H9 (cell line): ENCODE measurements at regions not wholly inside any gene's neighbourhood (a gene's known extent, or its start where the extent isn't known, plus 50 kb on each side); places are given as distances from the start of the nearest gene placed in this dataset.

Experiments used
- DNase-seq: peaks from one replicate; pipeline ENCODE4 v3.0.0-alpha.2; 2017
- H2AFZ ChIP-seq: one replicate; pipeline ENCODE4 v1.6.1; 2013; ENCODE audit warnings: mild to moderate bottlenecking, low read length, control low read depth, moderate library complexity
- H2AK5ac ChIP-seq: 2 replicates; pipeline ENCODE4 v1.6.1; 2013; ENCODE audit warnings: low read length, control low read depth, mixed read lengths; ENCODE audit not compliant: insufficient read length
- H2BK120ac ChIP-seq: one replicate; pipeline ENCODE4 v1.6.1; 2013; ENCODE audit warnings: low read depth, mild to moderate bottlenecking, low read length, control low read depth, inconsistent platforms; ENCODE audit not compliant: poor library complexity, severe bottlenecking
- H2BK12ac ChIP-seq: 2 replicates; pipeline ENCODE4 v1.6.1; 2013; ENCODE audit warnings: low read length, control low read depth, mixed read lengths, low read depth; ENCODE audit not compliant: insufficient read length
- H2BK15ac ChIP-seq: 2 replicates; pipeline ENCODE4 v1.6.1; 2013; ENCODE audit warnings: low read depth, low read length, control low read depth
- H2BK20ac ChIP-seq: one replicate; pipeline ENCODE4 v1.6.1; 2013; ENCODE audit warnings: low read depth, mild to moderate bottlenecking, low read length, control low read depth, inconsistent platforms; ENCODE audit not compliant: poor library complexity, severe bottlenecking
- H2BK5ac ChIP-seq: 2 replicates; pipeline ENCODE4 v1.6.1; 2013; ENCODE audit warnings: low read length, control low read depth, mixed read lengths; ENCODE audit not compliant: insufficient read length
- H3K14ac ChIP-seq: 2 replicates; pipeline ENCODE4 v1.6.1; 2013; ENCODE audit warnings: low read length, control low read depth; ENCODE audit not compliant: insufficient read depth
- H3K18ac ChIP-seq: 2 replicates; pipeline ENCODE4 v1.6.1; 2013; ENCODE audit warnings: low read depth, mild to moderate bottlenecking, mixed read lengths, low read length, control low read depth; ENCODE audit not compliant: insufficient read length
- H3K23ac ChIP-seq: 2 replicates; pipeline ENCODE4 v1.6.1; 2013; ENCODE audit warnings: low read length, control low read depth, mixed read lengths, low read depth; ENCODE audit not compliant: insufficient read length
- H3K23me2 ChIP-seq: 2 replicates; pipeline ENCODE4 v1.6.1; 2013; ENCODE audit warnings: low read depth, mild to moderate bottlenecking, mixed read lengths, low read length, control low read depth; ENCODE audit not compliant: insufficient read length, poor library complexity, severe bottlenecking
- H3K27ac ChIP-seq: 2 replicates; pipeline ENCODE4 v1.5.1; 2013; ENCODE audit warnings: low read length, control low read depth, mixed read lengths, low read depth; ENCODE audit not compliant: insufficient read length
- H3K27me3 ChIP-seq: 2 replicates; pipeline ENCODE4 v1.6.1; 2013; ENCODE audit warnings: low read length, control low read depth, inconsistent platforms; ENCODE audit not compliant: insufficient read depth
- H3K4ac ChIP-seq: 2 replicates; pipeline ENCODE4 v1.6.1; 2013; ENCODE audit warnings: low read depth, mild to moderate bottlenecking, control low read depth, inconsistent platforms, low read length, moderate library complexity
- H3K4me1 ChIP-seq: 2 replicates; pipeline ENCODE4 v1.6.1; 2013; ENCODE audit warnings: low read length, control low read depth, inconsistent platforms; ENCODE audit not compliant: insufficient read depth
- H3K4me2 ChIP-seq: 2 replicates; pipeline ENCODE4 v1.6.1; 2013; ENCODE audit warnings: low read length, control low read depth, mixed read lengths; ENCODE audit not compliant: insufficient read length, insufficient read depth
- H3K56ac ChIP-seq: 2 replicates; pipeline ENCODE4 v1.6.1; 2013; ENCODE audit warnings: low read depth, mild to moderate bottlenecking, mixed read lengths, low read length, control low read depth; ENCODE audit not compliant: insufficient read length
- H3K79me1 ChIP-seq: 2 replicates; pipeline ENCODE4 v1.6.1; 2013; ENCODE audit warnings: low read depth, mild to moderate bottlenecking, moderate library complexity, low read length, control low read depth, inconsistent platforms; ENCODE audit not compliant: insufficient read depth, poor library complexity, severe bottlenecking
- H3K79me2 ChIP-seq: 2 replicates; pipeline ENCODE4 v1.6.1; 2013; ENCODE audit warnings: low read length, control low read depth, inconsistent platforms; ENCODE audit not compliant: insufficient read depth
- H3K9ac ChIP-seq: 2 replicates; pipeline ENCODE4 v1.6.1; 2013; ENCODE audit warnings: low read length, control low read depth, mixed read lengths; ENCODE audit not compliant: insufficient read length; ENCODE audit errors: extremely low read depth
- H3K9me3 ChIP-seq: one replicate; pipeline ENCODE4 v1.6.1; 2013; ENCODE audit warnings: low read depth, low read length, inconsistent platforms; ENCODE audit not compliant: control insufficient read depth
- H3T11ph ChIP-seq: one replicate; pipeline ENCODE4 v1.6.1; 2013; ENCODE audit warnings: mild to moderate bottlenecking, low read length, control low read depth, inconsistent platforms
- H4K20me1 ChIP-seq: one replicate; pipeline ENCODE4 v1.6.1; 2013; ENCODE audit not compliant: control insufficient read depth, insufficient read length, insufficient read depth
- H4K5ac ChIP-seq: 2 replicates; pipeline ENCODE4 v1.6.1; 2013; ENCODE audit warnings: low read depth, mild to moderate bottlenecking, mixed read lengths, low read length, control low read depth; ENCODE audit not compliant: insufficient read length
- H4K8ac ChIP-seq: replicated peaks from 2 replicates; pipeline ENCODE4 v1.6.1; 2013; ENCODE audit warnings: low read length, control low read depth, mixed read lengths, low read depth; ENCODE audit not compliant: insufficient read length
- H4K91ac ChIP-seq: 2 replicates; pipeline ENCODE4 v1.6.1; 2013; ENCODE audit warnings: low read depth, mild to moderate bottlenecking, moderate library complexity, mixed read lengths, low read length, control low read depth; ENCODE audit not compliant: insufficient read length
- H3K27ac Mint-ChIP-seq, 3 experiments: 2 replicates in 2 of 3; 3 replicates in 1 of 3; pipeline ENCODE4 v1.8.0; 2020 to 2021; ENCODE audit warnings: mixed read lengths in 3 of 3, mild to moderate bottlenecking in 1 of 3, moderate library complexity in 1 of 3
- H3K27me3 Mint-ChIP-seq: 2 replicates; pipeline ENCODE4 v1.8.0; 2021; ENCODE audit warnings: low read depth, mild to moderate bottlenecking, moderate library complexity, mixed read lengths
- H3K36me3 Mint-ChIP-seq, 3 experiments: 2 replicates in 2 of 3; 3 replicates in 1 of 3; pipeline ENCODE4 v1.8.0; 2020 to 2021; ENCODE audit warnings: low read depth in 3 of 3, mixed read lengths in 3 of 3; ENCODE audit not compliant: insufficient read depth in 1 of 3
- H3K4me1 Mint-ChIP-seq, 2 experiments: 2 replicates each; pipeline ENCODE4 v1.8.0; 2020; ENCODE audit warnings: mixed read lengths in 2 of 2
- H3K4me3 Mint-ChIP-seq, 2 experiments: 2 replicates in 1 of 2; 3 replicates in 1 of 2; pipeline ENCODE4 v1.8.0; 2020 to 2021; ENCODE audit warnings: mild to moderate bottlenecking in 2 of 2, mixed read lengths in 2 of 2, moderate library complexity in 1 of 2
- H3K9me3 Mint-ChIP-seq, 2 experiments: 2 replicates in 1 of 2; 3 replicates in 1 of 2; pipeline ENCODE4 v1.8.0; 2020; ENCODE audit warnings: mild to moderate bottlenecking in 2 of 2, mixed read lengths in 2 of 2, moderate library complexity in 1 of 2
- WGBS: extraction: QIAGEN DNeasy Blood & Tissue Kit; methylation state at CpG from one replicate; pipeline ENCODE4 v1.1.7; 2013; ENCODE audit warnings: missing lambda C conversion rate, low lambda C conversion rate, mixed read lengths; ENCODE audit not compliant: insufficient read length; ENCODE audit errors: extremely low coverage; 5-methylcytosine and 5-hydroxymethylcytosine counted together
- TF ChIP-seq, protein P1 (sequence below): fragments of 200-600 bp; sonication (generic); conservative IDR thresholded peaks from 3 replicates; pipeline ENCODE4 v1.8.0; 2021; ENCODE audit warnings: antibody characterized with exemption, mild to moderate bottlenecking

- Histone ChIP-seq H3K4ac (no peak overlapping the region), H3K14ac (no peak overlapping the region), H3K4me2 (no peak overlapping the region), H3K9me3 (peaks cover 7% of the 10 kb centered on the region), H3K9ac (no peak overlapping the region), H3K79me2 (no peaks in the 10 kb centered on the region), H3K56ac (no peak overlapping the region), H2BK5ac (no peak overlapping the region), H4K20me1 (no peaks in the 10 kb centered on the region), H2AFZ (no peak overlapping the region), H4K91ac (no peak overlapping the region), H4K8ac (no peak overlapping the region), H2AK5ac (no peak overlapping the region), H3K79me1 (no peaks in the 10 kb centered on the region), H2BK12ac (no peak overlapping the region), H3K27ac (no peak overlapping the region), H2BK15ac (no peak overlapping the region), H2BK120ac (no peak overlapping the region), H3K18ac (no peak overlapping the region), H3T11ph (no peak overlapping the region), H3K23ac (no peak overlapping the region), H2BK20ac (no peak overlapping the region), H3K4me1 (no peaks in the 10 kb centered on the region), H4K5ac (no peak overlapping the region), H3K23me2 (no peaks in the 10 kb centered on the region), H3K27me3 (no peaks in the 10 kb centered on the region)
- no peak for DNase-seq
- Mint-ChIP-seq H3K9me3 (peaks cover 25 to 32% of the 10 kb centered on the region in 2 experiments), H3K36me3 (peaks cover 0 to 6% (median 2%) of the 10 kb centered on the region in 3 experiments; a peak in 4 of 7 replicates), H3K4me3 (no peak overlapping the region), H3K27ac (no peak overlapping the region), H3K4me1 (no peaks in the 10 kb centered on the region), H3K27me3 (peaks cover 21% of the 10 kb centered on the region)
- WGBS: no CpG with 5 or more reads among the region's 3 CpGs
- TF ChIP-seq, protein P1, sequence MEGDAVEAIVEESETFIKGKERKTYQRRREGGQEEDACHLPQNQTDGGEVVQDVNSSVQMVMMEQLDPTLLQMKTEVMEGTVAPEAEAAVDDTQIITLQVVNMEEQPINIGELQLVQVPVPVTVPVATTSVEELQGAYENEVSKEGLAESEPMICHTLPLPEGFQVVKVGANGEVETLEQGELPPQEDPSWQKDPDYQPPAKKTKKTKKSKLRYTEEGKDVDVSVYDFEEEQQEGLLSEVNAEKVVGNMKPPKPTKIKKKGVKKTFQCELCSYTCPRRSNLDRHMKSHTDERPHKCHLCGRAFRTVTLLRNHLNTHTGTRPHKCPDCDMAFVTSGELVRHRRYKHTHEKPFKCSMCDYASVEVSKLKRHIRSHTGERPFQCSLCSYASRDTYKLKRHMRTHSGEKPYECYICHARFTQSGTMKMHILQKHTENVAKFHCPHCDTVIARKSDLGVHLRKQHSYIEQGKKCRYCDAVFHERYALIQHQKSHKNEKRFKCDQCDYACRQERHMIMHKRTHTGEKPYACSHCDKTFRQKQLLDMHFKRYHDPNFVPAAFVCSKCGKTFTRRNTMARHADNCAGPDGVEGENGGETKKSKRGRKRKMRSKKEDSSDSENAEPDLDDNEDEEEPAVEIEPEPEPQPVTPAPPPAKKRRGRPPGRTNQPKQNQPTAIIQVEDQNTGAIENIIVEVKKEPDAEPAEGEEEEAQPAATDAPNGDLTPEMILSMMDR: no peak
These were observed 105.7 kb upstream of the LDAH start for GRCh38 chr2:20928617-20929016.
